ENCODE measurements at regions not wholly inside any gene's neighbourhood (a gene's known extent, or its start where the extent isn't known, plus 50 kb on each side); places are given as distances from the start of the nearest gene placed in this dataset.

DNA sequence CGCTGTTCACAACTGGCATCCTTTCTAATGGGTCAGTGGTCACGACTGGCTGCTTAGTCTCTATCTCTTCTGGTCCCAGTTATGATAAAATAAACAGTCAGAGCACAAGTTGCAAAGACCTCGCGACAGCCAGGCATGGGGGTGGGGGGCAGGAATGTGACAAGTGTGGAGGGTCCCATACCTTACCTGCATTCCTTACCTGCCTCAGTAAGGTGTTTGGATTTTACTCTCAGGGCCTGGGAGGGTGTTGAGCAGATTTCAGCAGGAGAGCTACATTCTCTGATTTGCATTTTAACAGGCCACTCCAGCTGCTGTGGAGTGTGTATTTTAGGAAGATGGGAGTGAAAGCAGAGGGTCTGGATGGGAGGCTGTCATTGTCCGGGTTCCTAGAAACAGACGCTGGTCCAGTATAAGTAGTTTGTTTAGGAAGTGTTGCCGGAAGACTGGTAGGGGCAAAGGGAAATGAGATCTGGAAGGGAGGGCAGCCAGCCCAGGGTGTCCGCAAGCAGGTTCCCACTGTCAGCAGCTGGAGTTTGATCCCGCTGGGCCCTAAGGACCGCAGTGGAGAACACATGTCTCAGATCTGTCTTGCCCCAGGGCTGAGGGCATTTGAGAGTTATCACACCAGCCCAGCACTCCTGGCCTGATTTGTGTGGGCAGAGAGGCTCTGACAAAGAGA is 920.0 kb downstream of the UQCRFS1 start:
- TF ChIP-seq CTCF (IDR thresholded peaks at IDR 0.05), result no peak
- TF ChIP-seq POLR2A (IDR thresholded peaks at IDR 0.05), result no peak

Measured in vagina (tissue), 2 donors.